Neural progenitor cell (in vitro differentiated cells): ENCODE measurements at regions not wholly inside any gene's neighbourhood (a gene's known extent, or its start where the extent isn't known, plus 50 kb on each side); places are given as distances from the start of the nearest gene placed in this dataset.

Source experiments
- DNase-seq: peaks from one replicate; pipeline ENCODE4 v3.0.0-alpha.2; 2016; ENCODE audit warnings: low spot score
- H2AFZ ChIP-seq: fragments of 200-600 bp; sonication (generic); replicated peaks from 2 replicates; pipeline ENCODE4 v1.6.1; 2016; ENCODE audit warnings: antibody characterized with exemption
- H3F3A ChIP-seq: fragments of 200-600 bp; sonication (generic); 2 replicates; pipeline ENCODE4 v1.6.1; 2016; ENCODE audit warnings: antibody characterized with exemption, low read depth
- H3K27ac ChIP-seq: fragments of 200-600 bp; sonication (generic); 2 replicates; pipeline ENCODE4 v1.5.1; 2016; ENCODE audit warnings: mild to moderate bottlenecking
- H3K27me3 ChIP-seq: fragments of 200-600 bp; sonication (generic); 2 replicates; pipeline ENCODE4 v1.6.1; 2016; ENCODE audit warnings: mild to moderate bottlenecking, moderate library complexity
- H3K36me3 ChIP-seq: fragments of 200-600 bp; sonication (generic); 2 replicates; pipeline ENCODE4 v1.5.1; 2016
- H3K4me1 ChIP-seq: fragments of 200-600 bp; sonication (generic); 2 replicates; pipeline ENCODE4 v1.6.1; 2016; ENCODE audit warnings: mixed run types
- H3K4me2 ChIP-seq: fragments of 200-600 bp; sonication (generic); 2 replicates; pipeline ENCODE4 v1.6.1; 2016
- H3K4me3 ChIP-seq: fragments of 200-600 bp; sonication (generic); 2 replicates; pipeline ENCODE4 v1.5.1; 2016
- H3K79me2 ChIP-seq: fragments of 200-600 bp; sonication (generic); 2 replicates; pipeline ENCODE4 v1.6.1; 2016; ENCODE audit warnings: low read depth
- H3K9ac ChIP-seq: fragments of 200-600 bp; sonication (generic); 2 replicates; pipeline ENCODE4 v1.6.1; 2016
- H3K9me3 ChIP-seq: fragments of 200-600 bp; sonication (generic); 2 replicates; pipeline ENCODE4 v1.5.1; 2016; ENCODE audit warnings: low read depth
- H4K20me1 ChIP-seq: fragments of 200-600 bp; sonication (generic); 2 replicates; pipeline ENCODE4 v1.6.1; 2016; ENCODE audit warnings: low read depth
- H3K27ac Mint-ChIP-seq: 3 replicates; pipeline ENCODE4 v1.8.0; 2021; ENCODE audit warnings: mixed read lengths
- H3K27me3 Mint-ChIP-seq: 2 replicates; pipeline ENCODE4 v1.8.0; 2022; ENCODE audit warnings: low read depth, mild to moderate bottlenecking, inconsistent platforms, moderate library complexity, mixed read lengths; ENCODE audit not compliant: insufficient read depth
- H3K36me3 Mint-ChIP-seq: 3 replicates; pipeline ENCODE4 v1.8.0; 2021; ENCODE audit warnings: mixed read lengths
- H3K4me1 Mint-ChIP-seq: 3 replicates; pipeline ENCODE4 v1.8.0; 2021; ENCODE audit warnings: mixed read lengths
- H3K4me3 Mint-ChIP-seq: 3 replicates; pipeline ENCODE4 v1.8.0; 2021; ENCODE audit warnings: mild to moderate bottlenecking, moderate library complexity, mixed read lengths
- H3K9me3 Mint-ChIP-seq: 3 replicates; pipeline ENCODE4 v1.8.0; 2020; ENCODE audit warnings: mixed read lengths
- CTCF ChIP-seq: fragments of 200-600 bp; sonication (generic); IDR thresholded peaks from 2 replicates; pipeline ENCODE4 v1.5.1; 2017; ENCODE audit warnings: antibody characterized with exemption, mild to moderate bottlenecking
- EZH2 ChIP-seq: fragments of 200-600 bp; sonication (generic); IDR thresholded peaks from 2 replicates; pipeline ENCODE4 v1.6.1; 2017; ENCODE audit warnings: antibody characterized with exemption, mild to moderate bottlenecking, moderate library complexity
- EZH2phosphoT487 ChIP-seq: fragments of 200-600 bp; sonication (generic); IDR thresholded peaks from 2 replicates; pipeline ENCODE4 v1.6.1; 2017; ENCODE audit warnings: antibody characterized with exemption

- Histone ChIP-seq H2AFZ (peak overlapping the region; percentile 40), H3F3A (no peaks in the 10 kb centered on the region), H3K27ac (no peak overlapping the region), H4K20me1 (no peaks in the 10 kb centered on the region), H3K27me3 (no peaks in the 10 kb centered on the region), H3K9me3 (no peaks in the 10 kb centered on the region), H3K4me3 (no peak overlapping the region), H3K4me1 (no peaks in the 10 kb centered on the region), H3K36me3 (no peaks in the 10 kb centered on the region), H3K9ac (no peak overlapping the region), H3K79me2 (no peaks in the 10 kb centered on the region), H3K4me2 (no peak overlapping the region)
- Mint-ChIP-seq H3K27ac (peak overlapping the region; percentile 21), H3K27me3 (peaks cover 2% of the 10 kb centered on the region), H3K4me3 (no peak overlapping the region), H3K4me1 (no peaks in the 10 kb centered on the region), H3K9me3 (peaks cover 2% of the 10 kb centered on the region), H3K36me3 (no peaks in the 10 kb centered on the region)
- no peak for TF ChIP-seq CTCF
- TF ChIP-seq EZH2 = no peak
- TF ChIP-seq EZH2phosphoT487 = no peak
- no peak for DNase-seq
These were observed 131.3 kb upstream of the SLC28A3 start for GRCh38 chr9:84471816-84472215.

GRCh38 chr9:84478996-84479395 lies 138.4 kb upstream of the SLC28A3 start:
- no peak overlapping the region for H3K4me3 ChIP-seq
- no peaks in the 10 kb centered on the region for H3K27me3 ChIP-seq
- no peak overlapping the region for H3K4me2 ChIP-seq
- TF ChIP-seq EZH2 (no peak), CTCF (no peak), EZH2phosphoT487 (no peak)
- H3K4me1 ChIP-seq = peaks cover 10% of the 10 kb centered on the region
- no peak overlapping the region for H3K27ac ChIP-seq
- Mint-ChIP-seq H3K27me3 (peaks cover 12% of the 10 kb centered on the region), H3K9me3 (peaks cover 3% of the 10 kb centered on the region), H3K27ac (no peak overlapping the region), H3K4me1 (peaks cover 28% of the 10 kb centered on the region), H3K4me3 (no peak overlapping the region), H3K36me3 (no peaks in the 10 kb centered on the region)
- no peak for DNase-seq
- no peaks in the 10 kb centered on the region for H3K9me3 ChIP-seq
- no peaks in the 10 kb centered on the region for H3K79me2 ChIP-seq
- H3K36me3 ChIP-seq = no peaks in the 10 kb centered on the region
- no peaks in the 10 kb centered on the region for H3F3A ChIP-seq
- H2AFZ ChIP-seq = no peak overlapping the region
- no peak overlapping the region for H3K9ac ChIP-seq
- H4K20me1 ChIP-seq = no peaks in the 10 kb centered on the region

- no peaks in the 10 kb centered on the region for H3K36me3 Mint-ChIP-seq
- Histone ChIP-seq H3K9ac (no peak overlapping the region), H3F3A (no peaks in the 10 kb centered on the region), H3K4me2 (no peak overlapping the region), H3K27ac (no peak overlapping the region), H3K79me2 (no peaks in the 10 kb centered on the region), H3K27me3 (no peaks in the 10 kb centered on the region), H3K4me3 (no peak overlapping the region), H3K36me3 (no peaks in the 10 kb centered on the region), H3K4me1 (peaks cover 10% of the 10 kb centered on the region), H3K9me3 (no peaks in the 10 kb centered on the region), H4K20me1 (no peaks in the 10 kb centered on the region), H2AFZ (no peak overlapping the region)
- TF ChIP-seq CTCF (no peak), EZH2 (no peak), EZH2phosphoT487 (no peak)
- H3K9me3 Mint-ChIP-seq = peaks cover 3% of the 10 kb centered on the region
- peaks cover 12% of the 10 kb centered on the region for H3K27me3 Mint-ChIP-seq
- H3K4me1 Mint-ChIP-seq = peaks cover 30% of the 10 kb centered on the region
- DNase-seq = no peak
- no peak overlapping the region for H3K4me3 Mint-ChIP-seq
- H3K27ac Mint-ChIP-seq = no peak overlapping the region
These were observed 139.5 kb upstream of the SLC28A3 start for GRCh38 chr9:84480071-84480470.
